Testis (tissue), 2 donors: ENCODE measurements at regions not wholly inside any gene's neighbourhood (a gene's known extent, or its start where the extent isn't known, plus 50 kb on each side); places are given as distances from the start of the nearest gene placed in this dataset.

ENCODE experiments used
- CTCF ChIP-seq, 3 experiments: fragments of 450-650 bp in 2 of 3; fragments of 200-600 bp in 1 of 3; sonication (generic) in 1 of 3; IDR thresholded peaks; one replicate each; pipeline ENCODE4 v1.5.1; 2016 to 2019; ENCODE audit warnings: antibody characterized with exemption in 3 of 3, mild to moderate bottlenecking in 2 of 3, moderate library complexity in 1 of 3
- POLR2A ChIP-seq: fragments of 450-650 bp; IDR thresholded peaks from one replicate; pipeline ENCODE4 v1.6.1; 2017; ENCODE audit warnings: antibody characterized with exemption, mild to moderate bottlenecking, moderate library complexity

- TF ChIP-seq POLR2A (no peak), CTCF (IDR thresholded peaks at IDR 0.05) (no peak)
Measured at GRCh38 chr10:121417298-121417697, 180.9 kb downstream of the FGFR2 start.
